ENCODE measurements at regions not wholly inside any gene's neighbourhood (a gene's known extent, or its start where the extent isn't known, plus 50 kb on each side); places are given as distances from the start of the nearest gene placed in this dataset.
A peak's percentile ranks its signal among the peaks of the same experiment; 100 is the strongest.

GRCh38 chr20:50278684-50279531 is 88.3 kb downstream of the CEBPB start:
- peak; percentile 45 for TF ChIP-seq CTCF (IDR thresholded peaks at IDR 0.05)
- DNase-seq (ENCODE audit: low spot score) (no peak), ATAC-seq (ENCODE audit: insufficient number of reproducible peaks, low FRiP score, low read depth) (peak; percentile 64)
- Histone ChIP-seq H3K4me1 (ENCODE audit: control insufficient read depth in 1 of 2, low read depth in 2 of 2) (peaks cover 11 to 35% of the 10 kb centered on the region in 2 donors), H3K9me3 (no peaks in the 10 kb centered on the region), H3K36me3 (no peaks in the 10 kb centered on the region), H3K27me3 (replicated peaks; ENCODE audit: insufficient read depth) (no peaks in the 10 kb centered on the region), H3K4me3 (peak overlapping the region; percentile 0), H3K27ac (peak overlapping the region; percentile 41 to 70)

- Histone ChIP-seq H3K27ac (no peak overlapping the region), H3K4me1 (ENCODE audit: control insufficient read depth in 1 of 2, low read depth in 2 of 2) (peaks cover 21 to 48% of the 10 kb centered on the region in 2 donors)
These were observed 89.6 kb downstream of the CEBPB start for GRCh38 chr20:50279988-50280850.

GRCh38 chr20:50280851-50281655 is 90.4 kb downstream of the CEBPB start:
- Histone ChIP-seq H3K27ac (no peak overlapping the region), H3K4me1 (ENCODE audit: control insufficient read depth in 1 of 2, low read depth in 2 of 2) (peaks cover 28 to 56% of the 10 kb centered on the region in 2 donors), H3K27me3 (replicated peaks; ENCODE audit: insufficient read depth) (no peaks in the 10 kb centered on the region), H3K9me3 (no peaks in the 10 kb centered on the region), H3K36me3 (no peaks in the 10 kb centered on the region), H3K4me3 (no peak overlapping the region)
- no peak for TF ChIP-seq CTCF (IDR thresholded peaks at IDR 0.05)
- DNase-seq (ENCODE audit: low spot score) (no peak), ATAC-seq (ENCODE audit: insufficient number of reproducible peaks, low FRiP score, low read depth) (no peak)

More at GRCh38 chr20:50279988-50280850, 89.6 kb downstream of the CEBPB start:
- no peaks in the 10 kb centered on the region for H3K9me3 ChIP-seq
- DNase-seq (ENCODE audit: low spot score) (no peak), ATAC-seq (ENCODE audit: insufficient number of reproducible peaks, low FRiP score, low read depth) (no peak)
- no peaks in the 10 kb centered on the region for H3K36me3 ChIP-seq
- no peak for TF ChIP-seq CTCF (IDR thresholded peaks at IDR 0.05)
- H3K27me3 ChIP-seq (replicated peaks; ENCODE audit: insufficient read depth): no peaks in the 10 kb centered on the region
- no peak overlapping the region for H3K4me3 ChIP-seq

- H3K27me3 ChIP-seq (replicated peaks; ENCODE audit: insufficient read depth): no peaks in the 10 kb centered on the region
- H3K4me1 ChIP-seq (ENCODE audit: control insufficient read depth in 1 of 2, low read depth in 2 of 2): peaks cover 37 to 66% of the 10 kb centered on the region in 2 donors
- no peak for TF ChIP-seq CTCF (IDR thresholded peaks at IDR 0.05)
- H3K9me3 ChIP-seq: no peaks in the 10 kb centered on the region
- H3K27ac ChIP-seq: no peak overlapping the region
- DNase-seq (ENCODE audit: low spot score): no peak
- no peak for ATAC-seq (ENCODE audit: insufficient number of reproducible peaks, low FRiP score, low read depth)
- no peaks in the 10 kb centered on the region for H3K36me3 ChIP-seq
- H3K4me3 ChIP-seq: no peak overlapping the region
These were observed 91.4 kb downstream of the CEBPB start for GRCh38 chr20:50281831-50282591.
